Right forelimb (tissue), 1 donor: ENCODE measurements at regions not wholly inside any gene's neighbourhood (a gene's known extent, or its start where the extent isn't known, plus 50 kb on each side); places are given as distances from the start of the nearest gene placed in this dataset.
"Not testable (repeated sequence)": the region's sequence is repeated elsewhere in the genome, so short reads cannot be mapped to it uniquely, and the experiment has no call there.

Experiments used
- DNase-seq: peaks from one replicate; pipeline ENCODE4 v3.0.0-alpha.2; 2018

- DNase-seq: no peak
Measured at GRCh38 chr5:179455320-179455719, 95.0 kb upstream of the RUFY1 start.

GRCh38 chr5:179454356-179454755 lies 96.0 kb upstream of the RUFY1 start:
- DNase-seq: no peak

DNA sequence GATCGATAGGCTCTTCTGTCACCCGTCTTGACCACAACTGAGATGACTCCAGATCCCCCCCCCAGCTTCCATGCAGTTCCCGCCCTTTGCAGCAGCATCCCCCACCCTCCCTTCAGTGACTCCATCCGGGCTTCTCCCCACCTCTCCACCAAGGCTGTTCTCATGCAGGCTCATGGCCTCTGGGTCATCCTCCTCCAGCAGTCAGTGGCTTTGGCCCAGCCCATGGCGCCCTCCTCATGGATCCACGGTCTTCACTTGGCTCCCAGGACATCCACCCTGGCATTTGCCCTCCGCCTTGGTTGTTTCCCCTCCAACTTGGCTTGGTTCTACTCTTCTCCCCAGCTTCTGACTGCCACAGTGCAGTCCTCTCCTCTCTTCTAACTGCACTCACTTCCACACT lies 96.7 kb upstream of the RUFY1 start:
- no peak for DNase-seq

- DNase-seq: no peak
Measured at GRCh38 chr5:179452356-179453230, 97.8 kb upstream of the RUFY1 start.

DNA sequence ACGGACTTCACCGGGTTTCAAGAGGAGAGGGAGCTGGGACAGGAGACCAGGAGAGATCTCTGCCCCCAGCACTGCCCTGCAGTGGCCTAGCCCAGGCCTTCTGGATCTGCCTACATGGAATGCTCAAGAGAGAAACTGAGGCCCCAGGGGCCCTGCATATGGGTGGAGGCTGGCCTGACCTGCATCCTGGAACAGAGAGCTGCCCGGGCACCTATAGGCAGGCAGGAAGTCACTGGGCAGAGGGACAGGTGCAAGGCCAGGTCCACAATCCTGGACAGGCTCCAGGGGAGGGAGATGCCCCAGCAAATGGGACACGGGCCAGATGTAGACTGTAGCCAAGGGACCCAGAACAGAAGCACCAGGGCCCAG lies 98.5 kb upstream of the RUFY1 start:
- no peak for DNase-seq

GRCh38 chr5:179451114-179451827 lies 99.1 kb upstream of the RUFY1 start:
- no peak for DNase-seq

DNA sequence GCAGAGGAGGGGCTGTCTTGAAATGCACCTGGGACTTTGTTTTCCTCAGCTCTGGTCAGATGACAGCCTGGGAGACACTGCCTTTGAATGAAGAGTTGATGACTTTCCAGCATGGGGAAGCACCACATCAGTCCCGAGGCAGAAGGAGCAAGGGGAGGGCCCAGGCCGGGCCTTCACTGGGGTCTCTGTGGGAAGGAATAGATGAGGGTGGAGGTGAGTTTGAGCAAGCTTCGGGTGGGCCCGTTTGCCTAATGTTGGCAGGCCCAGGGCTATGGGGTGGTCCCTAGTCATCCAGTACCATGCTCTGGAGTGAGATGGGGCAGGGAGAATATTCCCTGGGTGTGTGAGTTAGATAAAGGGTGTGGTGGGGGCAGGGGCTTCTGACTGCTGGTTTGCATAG lies 100.4 kb upstream of the RUFY1 start:
- DNase-seq: not testable (repeated sequence)

DNA sequence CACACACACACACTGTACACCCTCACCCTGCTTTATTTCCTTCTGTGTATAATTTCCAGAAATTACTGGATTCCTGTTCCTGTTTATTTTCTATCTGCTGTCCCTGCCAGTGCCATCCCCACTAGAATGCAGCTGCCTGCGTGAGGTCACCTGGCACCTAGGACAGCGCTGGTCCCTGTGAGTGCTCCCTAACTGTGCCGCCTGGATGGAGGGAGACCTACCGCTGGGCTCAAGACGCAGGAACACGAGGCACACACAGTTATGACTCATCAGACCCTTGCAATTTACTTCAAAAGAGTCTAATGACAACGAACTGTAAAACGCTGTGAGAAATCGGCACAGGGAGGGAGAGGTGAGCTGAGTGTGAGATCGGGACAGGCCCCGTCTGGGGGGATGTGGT lies 102.1 kb upstream of the RUFY1 start:
- not testable (repeated sequence) for DNase-seq

GRCh38 chr5:179442289-179442688 lies 97.0 kb upstream of the ADAMTS2 start:
- DNase-seq: not testable (repeated sequence)

- DNase-seq: peak; percentile 20
Measured at GRCh38 chr5:179439181-179439985, 94.1 kb upstream of the ADAMTS2 start.

GRCh38 chr5:179438461-179438860 lies 93.2 kb upstream of the ADAMTS2 start:
- no peak for DNase-seq

GRCh38 chr5:179438011-179438441 lies 92.8 kb upstream of the ADAMTS2 start:
- no peak for DNase-seq

DNA sequence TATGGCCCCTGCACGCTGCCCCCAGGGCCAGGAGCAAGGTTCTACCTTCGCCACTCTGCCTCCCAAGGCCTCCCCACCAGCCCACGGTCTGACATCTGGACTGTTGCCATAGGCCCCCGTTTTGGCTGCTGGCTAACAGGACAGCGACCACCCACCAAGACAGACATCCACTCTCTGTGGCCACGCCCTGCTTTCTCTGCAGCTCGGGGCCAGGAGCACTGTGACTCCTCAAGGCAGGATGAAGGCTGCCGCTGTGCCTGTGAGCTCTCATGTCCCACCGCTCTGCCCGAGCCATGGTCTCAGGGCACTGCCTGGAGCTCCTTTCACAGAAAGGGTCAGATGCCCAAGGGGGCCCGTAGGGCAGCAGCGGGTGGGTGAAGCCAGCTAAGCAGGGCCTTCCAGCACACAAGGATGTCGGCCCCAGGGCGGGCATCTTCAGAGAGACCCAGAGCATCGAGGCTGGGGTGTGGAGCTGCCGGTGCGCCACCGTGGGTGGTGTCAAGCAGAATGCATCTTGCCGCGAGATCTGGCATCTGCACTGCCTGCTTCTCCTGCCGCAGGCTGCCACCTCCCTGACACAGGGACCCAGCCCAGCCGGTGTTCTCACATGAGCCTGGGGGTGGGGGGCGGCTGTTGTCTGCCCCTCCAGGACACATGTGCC lies 92.2 kb upstream of the ADAMTS2 start:
- DNase-seq: no peak

GRCh38 chr5:179436321-179437122 lies 91.3 kb upstream of the ADAMTS2 start:
- peak; percentile 25 for DNase-seq

GRCh38 chr5:179435731-179436315 lies 90.6 kb upstream of the ADAMTS2 start:
- DNase-seq: peak; percentile 30

GRCh38 chr5:179435181-179435580 lies 89.9 kb upstream of the ADAMTS2 start:
- no peak for DNase-seq

GRCh38 chr5:179432547-179432946 lies 87.3 kb upstream of the ADAMTS2 start:
- peak; percentile 13 for DNase-seq

DNA sequence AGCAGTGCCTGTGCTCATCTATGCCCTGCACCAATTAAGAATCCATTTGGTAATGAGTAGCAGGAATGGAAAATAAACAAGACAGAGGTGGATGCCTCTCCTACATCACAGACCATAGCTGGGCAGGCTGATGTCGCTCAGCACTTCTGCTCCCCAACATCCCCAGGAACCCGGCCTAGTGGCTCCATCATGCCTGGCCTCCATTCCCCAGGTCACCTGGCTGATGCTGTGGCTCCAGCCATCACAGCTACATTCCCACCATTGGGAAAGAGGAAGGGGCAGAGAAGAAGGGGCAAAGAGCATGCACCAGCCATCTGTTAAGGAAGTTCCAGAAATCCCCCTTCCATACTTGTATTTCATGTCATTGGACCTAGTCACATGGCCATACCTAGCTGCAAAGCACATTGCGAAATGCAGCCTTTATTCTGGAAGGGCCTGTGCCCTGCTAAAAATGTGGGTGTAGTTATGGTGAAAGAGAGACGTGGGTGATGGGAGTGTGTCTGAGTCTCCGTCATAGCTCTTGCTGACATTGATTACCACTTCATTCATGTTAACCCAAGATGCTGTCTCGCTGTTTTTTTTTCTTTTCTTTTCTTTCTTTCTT lies 86.1 kb upstream of the ADAMTS2 start:
- peak; percentile 1 for DNase-seq

DNA sequence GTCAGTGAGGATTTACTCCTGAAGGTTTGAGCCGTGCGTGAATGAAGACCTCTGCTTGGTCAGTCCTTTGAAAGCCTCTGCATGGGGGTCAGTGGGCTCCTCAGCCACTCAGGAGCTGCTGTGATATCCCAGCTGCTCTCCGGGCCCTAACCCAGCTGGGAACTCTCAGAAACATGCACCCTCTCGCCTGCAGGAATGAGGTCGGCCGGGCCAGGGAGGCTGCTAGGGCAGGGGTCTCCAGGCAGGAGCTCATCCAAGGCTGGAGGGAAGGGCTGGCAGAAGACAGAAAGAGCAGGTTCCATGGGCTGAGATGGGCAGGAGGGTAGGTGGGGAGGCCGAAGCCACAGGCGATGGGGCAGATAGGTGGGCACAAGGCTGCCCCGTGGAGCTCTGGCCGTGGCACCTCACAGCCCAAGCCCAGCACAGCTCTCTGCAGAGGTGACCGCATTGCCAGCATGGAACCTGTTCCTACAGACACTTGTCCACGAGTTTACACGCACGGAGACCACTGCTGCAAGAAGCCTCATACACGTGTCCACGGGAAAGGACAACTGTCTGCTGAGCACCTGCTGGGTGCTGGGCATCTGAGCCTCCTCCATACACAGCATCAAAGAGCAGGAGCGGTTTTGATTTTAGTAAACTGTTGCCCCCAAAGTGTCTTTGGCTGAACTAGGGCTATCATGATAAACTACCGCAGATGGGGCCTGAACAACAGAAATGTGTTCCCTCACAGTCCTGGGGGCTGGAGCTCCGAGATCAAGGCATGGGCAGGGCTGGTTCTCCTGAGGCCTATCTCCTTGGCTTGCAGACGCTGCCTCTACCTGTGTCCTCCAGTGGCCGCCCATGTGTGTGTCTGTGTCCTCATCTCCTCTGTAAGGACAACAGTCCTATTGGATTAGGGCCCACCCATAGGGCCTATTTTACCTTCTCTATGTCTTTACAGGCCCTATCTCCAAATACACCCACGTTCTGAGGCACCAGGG lies 85.2 kb upstream of the ADAMTS2 start:
- DNase-seq: peak; percentile 32

GRCh38 chr5:179427676-179428056 lies 82.4 kb upstream of the ADAMTS2 start:
- DNase-seq: peak; percentile 30
